ENCODE measurements at regions not wholly inside any gene's neighbourhood (a gene's known extent, or its start where the extent isn't known, plus 50 kb on each side); places are given as distances from the start of the nearest gene placed in this dataset.

DNA sequence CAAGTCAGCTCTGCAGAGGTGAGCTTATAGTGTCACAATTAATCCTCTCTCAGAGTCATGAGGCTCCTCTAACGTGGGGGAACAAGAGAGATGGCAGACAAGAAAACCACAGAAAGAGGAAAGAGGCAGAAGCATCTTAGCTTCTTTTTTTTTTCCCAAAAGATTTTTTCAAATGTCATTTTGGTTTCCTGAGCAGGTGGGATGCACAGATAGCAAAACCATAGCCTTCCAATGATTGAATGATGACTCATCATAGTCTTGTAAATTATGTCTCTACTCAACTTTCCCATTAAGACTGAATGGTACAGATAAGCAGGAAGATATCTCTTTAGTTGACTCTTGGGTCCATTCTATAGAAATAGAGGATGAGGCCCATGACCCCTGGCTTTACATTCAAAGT lies 162.8 kb upstream of the ZFHX3 start (continued):
- TF ChIP-seq, protein P1, sequence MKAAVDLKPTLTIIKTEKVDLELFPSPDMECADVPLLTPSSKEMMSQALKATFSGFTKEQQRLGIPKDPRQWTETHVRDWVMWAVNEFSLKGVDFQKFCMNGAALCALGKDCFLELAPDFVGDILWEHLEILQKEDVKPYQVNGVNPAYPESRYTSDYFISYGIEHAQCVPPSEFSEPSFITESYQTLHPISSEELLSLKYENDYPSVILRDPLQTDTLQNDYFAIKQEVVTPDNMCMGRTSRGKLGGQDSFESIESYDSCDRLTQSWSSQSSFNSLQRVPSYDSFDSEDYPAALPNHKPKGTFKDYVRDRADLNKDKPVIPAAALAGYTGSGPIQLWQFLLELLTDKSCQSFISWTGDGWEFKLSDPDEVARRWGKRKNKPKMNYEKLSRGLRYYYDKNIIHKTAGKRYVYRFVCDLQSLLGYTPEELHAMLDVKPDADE (IDR thresholded peaks at IDR 0.05) = no peak
- TF ChIP-seq EZH2phosphoT487 (IDR thresholded peaks at IDR 0.05; ENCODE audit: unreplicated experiment) (no peak), ZNF331 (CRISPR knock-in tag; IDR thresholded peaks at IDR 0.05; ENCODE audit: low read depth) (no peak)

DNA sequence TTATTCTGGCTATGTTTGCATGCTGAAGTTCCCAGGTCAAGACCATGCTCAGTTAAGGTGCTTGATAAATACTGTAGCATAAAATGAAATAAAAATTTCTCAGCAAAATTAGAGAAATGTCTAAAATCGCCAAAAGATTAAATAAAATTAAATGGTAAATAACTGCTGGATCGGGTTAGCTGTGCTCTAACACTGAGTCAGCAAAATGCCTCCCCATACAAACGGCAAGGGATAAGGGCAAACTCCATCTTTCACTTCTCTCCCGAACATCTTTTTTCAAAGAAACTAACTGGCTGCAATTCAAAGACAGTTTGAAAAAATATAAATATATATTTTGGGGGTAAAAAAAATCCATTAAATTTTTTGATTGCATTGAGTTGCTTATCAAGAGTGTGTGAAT lies 162.2 kb upstream of the ZFHX3 start:
- Histone ChIP-seq H3K9me2 (ENCODE audit: insufficient read depth) (0 out of 2 replicates have a peak, but pooled peaks cover 2% of the 10 kb centered on the region), H3K4me3 (no peak overlapping the region), H3K27ac (ENCODE audit: low read depth) (no peak overlapping the region), H3K27me3 (ENCODE audit: insufficient read depth) (no peaks in the 10 kb centered on the region), H3K36me3 (ENCODE audit: insufficient read depth) (no peaks in the 10 kb centered on the region), H2AFZ (no peak overlapping the region), H3F3A (replicated peaks; ENCODE audit: low read depth) (no peaks in the 10 kb centered on the region), H3K4me2 (no peak overlapping the region), H3K4me1 (ENCODE audit: insufficient read depth) (peaks cover 23% of the 10 kb centered on the region), H3K79me2 (replicated peaks; ENCODE audit: insufficient read depth) (no peaks in the 10 kb centered on the region), H4K20me1 (replicated peaks; ENCODE audit: insufficient read depth) (no peaks in the 10 kb centered on the region)
- H3K27ac Mint-ChIP-seq = no peak overlapping the region
- no peak for DNase-seq (ENCODE audit: low spot score)
- H3K9me3 Mint-ChIP-seq = no peaks in the 10 kb centered on the region
- no peak overlapping the region for H3K4me3 Mint-ChIP-seq
- peaks cover 20% of the 10 kb centered on the region for H3K4me1 Mint-ChIP-seq
- H3K27me3 Mint-ChIP-seq (ENCODE audit: insufficient read depth, low read depth, poor library complexity) = no peaks in the 10 kb centered on the region
- H3K36me3 Mint-ChIP-seq (ENCODE audit: low read depth) = no peaks in the 10 kb centered on the region
- no peak for ATAC-seq
- no peak for TF ChIP-seq NANOG (IDR thresholded peaks at IDR 0.05; ENCODE audit: borderline replicate concordance)
- no peak for TF ChIP-seq STAT1 (IDR thresholded peaks at IDR 0.05; ENCODE audit: unreplicated experiment)
- TF ChIP-seq, protein P2, sequence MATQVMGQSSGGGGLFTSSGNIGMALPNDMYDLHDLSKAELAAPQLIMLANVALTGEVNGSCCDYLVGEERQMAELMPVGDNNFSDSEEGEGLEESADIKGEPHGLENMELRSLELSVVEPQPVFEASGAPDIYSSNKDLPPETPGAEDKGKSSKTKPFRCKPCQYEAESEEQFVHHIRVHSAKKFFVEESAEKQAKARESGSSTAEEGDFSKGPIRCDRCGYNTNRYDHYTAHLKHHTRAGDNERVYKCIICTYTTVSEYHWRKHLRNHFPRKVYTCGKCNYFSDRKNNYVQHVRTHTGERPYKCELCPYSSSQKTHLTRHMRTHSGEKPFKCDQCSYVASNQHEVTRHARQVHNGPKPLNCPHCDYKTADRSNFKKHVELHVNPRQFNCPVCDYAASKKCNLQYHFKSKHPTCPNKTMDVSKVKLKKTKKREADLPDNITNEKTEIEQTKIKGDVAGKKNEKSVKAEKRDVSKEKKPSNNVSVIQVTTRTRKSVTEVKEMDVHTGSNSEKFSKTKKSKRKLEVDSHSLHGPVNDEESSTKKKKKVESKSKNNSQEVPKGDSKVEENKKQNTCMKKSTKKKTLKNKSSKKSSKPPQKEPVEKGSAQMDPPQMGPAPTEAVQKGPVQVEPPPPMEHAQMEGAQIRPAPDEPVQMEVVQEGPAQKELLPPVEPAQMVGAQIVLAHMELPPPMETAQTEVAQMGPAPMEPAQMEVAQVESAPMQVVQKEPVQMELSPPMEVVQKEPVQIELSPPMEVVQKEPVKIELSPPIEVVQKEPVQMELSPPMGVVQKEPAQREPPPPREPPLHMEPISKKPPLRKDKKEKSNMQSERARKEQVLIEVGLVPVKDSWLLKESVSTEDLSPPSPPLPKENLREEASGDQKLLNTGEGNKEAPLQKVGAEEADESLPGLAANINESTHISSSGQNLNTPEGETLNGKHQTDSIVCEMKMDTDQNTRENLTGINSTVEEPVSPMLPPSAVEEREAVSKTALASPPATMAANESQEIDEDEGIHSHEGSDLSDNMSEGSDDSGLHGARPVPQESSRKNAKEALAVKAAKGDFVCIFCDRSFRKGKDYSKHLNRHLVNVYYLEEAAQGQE (IDR thresholded peaks at IDR 0.05; ENCODE audit: unreplicated experiment) = no peak
- TF ChIP-seq CREB1 (CRISPR knock-in tag; IDR thresholded peaks at IDR 0.05; ENCODE audit: low read depth) = no peak
- TF ChIP-seq EZH2 (IDR thresholded peaks at IDR 0.05; ENCODE audit: low read depth, unreplicated experiment) = no peak
- no peak for TF ChIP-seq ZNF331 (CRISPR knock-in tag; IDR thresholded peaks at IDR 0.05; ENCODE audit: low read depth)
- TF ChIP-seq ZNF114 (CRISPR knock-in tag; IDR thresholded peaks at IDR 0.05) = no peak
- TF ChIP-seq, protein P1 (IDR thresholded peaks at IDR 0.05) = no peak
- TF ChIP-seq POLR2AphosphoS5 (IDR thresholded peaks at IDR 0.05; ENCODE audit: low read depth) = no peak
- TF ChIP-seq, protein P3, sequence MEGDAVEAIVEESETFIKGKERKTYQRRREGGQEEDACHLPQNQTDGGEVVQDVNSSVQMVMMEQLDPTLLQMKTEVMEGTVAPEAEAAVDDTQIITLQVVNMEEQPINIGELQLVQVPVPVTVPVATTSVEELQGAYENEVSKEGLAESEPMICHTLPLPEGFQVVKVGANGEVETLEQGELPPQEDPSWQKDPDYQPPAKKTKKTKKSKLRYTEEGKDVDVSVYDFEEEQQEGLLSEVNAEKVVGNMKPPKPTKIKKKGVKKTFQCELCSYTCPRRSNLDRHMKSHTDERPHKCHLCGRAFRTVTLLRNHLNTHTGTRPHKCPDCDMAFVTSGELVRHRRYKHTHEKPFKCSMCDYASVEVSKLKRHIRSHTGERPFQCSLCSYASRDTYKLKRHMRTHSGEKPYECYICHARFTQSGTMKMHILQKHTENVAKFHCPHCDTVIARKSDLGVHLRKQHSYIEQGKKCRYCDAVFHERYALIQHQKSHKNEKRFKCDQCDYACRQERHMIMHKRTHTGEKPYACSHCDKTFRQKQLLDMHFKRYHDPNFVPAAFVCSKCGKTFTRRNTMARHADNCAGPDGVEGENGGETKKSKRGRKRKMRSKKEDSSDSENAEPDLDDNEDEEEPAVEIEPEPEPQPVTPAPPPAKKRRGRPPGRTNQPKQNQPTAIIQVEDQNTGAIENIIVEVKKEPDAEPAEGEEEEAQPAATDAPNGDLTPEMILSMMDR (conservative IDR thresholded peaks at IDR 0.05; ENCODE audit: low read depth in 2 of 2) = no peak
- no peak for TF ChIP-seq JUNB (IDR thresholded peaks at IDR 0.05; ENCODE audit: unreplicated experiment)
